CD4-positive, alpha-beta T cell (primary cell): ENCODE measurements at regions not wholly inside any gene's neighbourhood (a gene's known extent, or its start where the extent isn't known, plus 50 kb on each side); places are given as distances from the start of the nearest gene placed in this dataset.

Experiments used
- ATAC-seq: fragments of 200-7000 bp; cut with Tn5 transposase; one replicate; pipeline ENCODE4 v1.10.0; 2022; ENCODE audit warnings: mild to moderate bottlenecking; ENCODE audit not compliant: poor library complexity
- CTCF ChIA-PET: fragments of 350-600 bp; sonication (Branson Sonifier 250); formaldehyde crosslinking; loops from one replicate; lab custom pipeline; 2021; ENCODE audit warnings: antibody characterized with exemption, inconsistent platforms; lab: Charles Lee
- POLR2A ChIA-PET: fragments of 350-600 bp; sonication (Branson Sonifier 250); formaldehyde crosslinking; loops from one replicate; lab custom pipeline; 2021; ENCODE audit warnings: antibody characterized with exemption, inconsistent platforms; lab: Charles Lee
- DNase-seq, 14 experiments: peaks; one replicate each; pipeline ENCODE4 v3.0.0-alpha.2; 2013 to 2020; ENCODE audit warnings: mixed read lengths in 2 of 14
- H3K27ac ChIP-seq, 2 donors: one replicate each; pipeline versions ENCODE4 v1.5.1 to v1.7.0; 2013; ENCODE audit warnings: low read length in 2 of 2, low read depth in 1 of 2, mild to moderate bottlenecking in 1 of 2
- H3K27me3 ChIP-seq, 2 experiments: 1 replicate in 1 of 2; 2 replicates in 1 of 2; pipeline versions ENCODE4 v1.6.1 to v1.7.0; 2013; ENCODE audit warnings: low read length in 2 of 2, control low read depth in 1 of 2, mild to moderate bottlenecking in 1 of 2, moderate library complexity in 1 of 2; ENCODE audit not compliant: insufficient read depth in 2 of 2, control insufficient read depth in 1 of 2
- H3K36me3 ChIP-seq: one replicate; pipeline ENCODE4 v1.6.1; 2013; ENCODE audit warnings: low read length, control low read depth; ENCODE audit not compliant: insufficient read depth
- H3K4me1 ChIP-seq: one replicate; pipeline ENCODE4 v1.6.1; 2013; ENCODE audit warnings: low read length, control low read depth; ENCODE audit not compliant: insufficient read depth
- H3K4me3 ChIP-seq: one replicate; pipeline ENCODE4 v1.5.1; 2013; ENCODE audit warnings: mild to moderate bottlenecking, low read length, moderate library complexity
- H3K9me3 ChIP-seq, 2 experiments: 1 replicate in 1 of 2; 2 replicates in 1 of 2; pipeline versions ENCODE4 v1.6.1 to v1.7.0; 2013; ENCODE audit warnings: low read length in 2 of 2, mild to moderate bottlenecking in 2 of 2, control low read depth in 1 of 2, moderate library complexity in 1 of 2; ENCODE audit not compliant: control insufficient read depth in 1 of 2, insufficient read depth in 1 of 2
- H3K27ac Mint-ChIP-seq: one replicate; pipeline ENCODE4 v1.8.0; 2020; ENCODE audit warnings: mixed read lengths
- H3K27me3 Mint-ChIP-seq: one replicate; pipeline ENCODE4 v1.8.0; 2021; ENCODE audit warnings: mixed read lengths
- H3K36me3 Mint-ChIP-seq: one replicate; pipeline ENCODE4 v1.8.0; 2021; ENCODE audit warnings: low read depth, mixed read lengths
- H3K4me1 Mint-ChIP-seq: one replicate; pipeline ENCODE4 v1.8.0; 2021; ENCODE audit warnings: low read depth, mixed read lengths
- H3K4me3 Mint-ChIP-seq: one replicate; pipeline ENCODE4 v1.8.0; 2020; ENCODE audit warnings: mild to moderate bottlenecking, mixed read lengths
- H3K9me3 Mint-ChIP-seq: one replicate; pipeline ENCODE4 v1.8.0; 2020; ENCODE audit warnings: mixed read lengths
- CTCF ChIP-seq: fragments of 200-600 bp; IDR thresholded peaks from one replicate; pipeline ENCODE4 v1.8.0; 2022; ENCODE audit warnings: antibody characterized with exemption, mild to moderate bottlenecking
- intact Hi-C, 2 experiments: fragments of 100-400 bp; cut with DNase I in 1 of 2; cut with micrococcal nuclease in 1 of 2; formaldehyde crosslinking; loops; one replicate each; pipeline versions ENCODE4 v1.15.1 to v1.9.0; 2023 to 2025; cut with DNase I, micrococcal nuclease

DNA sequence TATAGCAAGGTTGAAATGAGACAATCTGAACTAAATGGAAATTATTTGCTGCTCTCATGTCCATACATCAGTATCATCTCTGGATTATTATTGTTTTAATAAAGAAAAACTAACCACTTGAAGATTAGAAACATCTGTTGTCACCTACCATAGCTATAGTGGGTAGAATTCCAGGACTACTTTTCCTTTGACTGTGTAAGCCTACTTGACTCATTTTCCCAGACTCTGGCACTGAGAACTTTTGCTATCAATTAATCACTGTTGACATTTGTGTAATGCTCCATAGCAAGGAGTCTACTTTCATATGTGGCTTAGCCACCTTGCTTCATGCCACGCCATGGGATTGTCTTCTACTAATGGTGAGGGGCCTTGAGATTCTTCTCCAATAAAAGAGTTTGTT, 59.9 kb upstream of the ARRDC3 start:
- DNase-seq: no peak
- intact Hi-C loops: no loop called here
- H3K27me3 ChIP-seq: no peaks in the 10 kb centered on the region
- no peaks in the 10 kb centered on the region for H3K36me3 ChIP-seq
- no peaks in the 10 kb centered on the region for H3K4me1 ChIP-seq
- no peak overlapping the region for H3K4me3 ChIP-seq
- TF ChIP-seq CTCF: no peak
- POLR2A ChIA-PET: no interaction called here
- H3K4me3 Mint-ChIP-seq: no peak overlapping the region
- H3K9me3 ChIP-seq: no peaks in the 10 kb centered on the region
- H3K9me3 Mint-ChIP-seq: peaks cover under 1% of the 10 kb centered on the region
- H3K27me3 Mint-ChIP-seq: no peaks in the 10 kb centered on the region
- H3K36me3 Mint-ChIP-seq: no peaks in the 10 kb centered on the region
- ATAC-seq: no peak
- no peak overlapping the region for H3K27ac ChIP-seq
- CTCF ChIA-PET: no interaction called here
- H3K4me1 Mint-ChIP-seq: no peaks in the 10 kb centered on the region
- no peak overlapping the region for H3K27ac Mint-ChIP-seq

- no peaks in the 10 kb centered on the region for H3K9me3 Mint-ChIP-seq
- CTCF ChIA-PET: no interaction called here
Measured at GRCh38 chr5:91441082-91441481, 58.0 kb upstream of the ARRDC3 start.

DNA sequence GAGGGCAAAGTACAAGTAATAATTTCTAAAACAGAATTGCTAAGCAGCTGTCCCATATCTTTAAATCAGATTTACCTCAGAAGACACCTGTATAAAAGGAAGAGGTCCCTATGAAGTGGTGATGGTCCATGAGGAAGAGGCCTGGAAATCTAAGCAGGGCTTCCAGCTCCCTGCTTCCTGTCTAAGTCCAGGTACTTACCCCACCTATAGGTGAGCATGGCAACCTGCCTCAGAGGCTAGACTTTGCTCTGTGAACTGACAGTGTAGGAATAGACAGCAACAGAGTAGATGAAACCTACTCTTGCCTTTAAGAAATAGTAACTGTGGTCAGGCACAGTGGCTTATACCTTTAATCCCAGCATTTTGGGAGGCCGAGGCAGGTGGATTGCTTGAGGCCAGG, 55.8 kb upstream of the ARRDC3 start:
- H3K9me3 ChIP-seq: no peaks in the 10 kb centered on the region
- no peak overlapping the region for H3K27ac Mint-ChIP-seq
- POLR2A ChIA-PET: no interaction called here

More at GRCh38 chr5:91441082-91441481, 58.0 kb upstream of the ARRDC3 start:
- H3K36me3 Mint-ChIP-seq: no peaks in the 10 kb centered on the region
- H3K27me3 ChIP-seq: no peaks in the 10 kb centered on the region
- ATAC-seq (no peak), DNase-seq (no peak)
- no peaks in the 10 kb centered on the region for H3K27me3 Mint-ChIP-seq
- intact Hi-C loops: no loop called here
- no peak for TF ChIP-seq CTCF
- H3K4me3 ChIP-seq: no peak overlapping the region
- no peak overlapping the region for H3K27ac Mint-ChIP-seq
- H3K27ac ChIP-seq: no peak overlapping the region
- no peaks in the 10 kb centered on the region for H3K9me3 ChIP-seq
- peaks cover 7% of the 10 kb centered on the region for H3K4me1 Mint-ChIP-seq
- H3K4me3 Mint-ChIP-seq: no peak overlapping the region
- POLR2A ChIA-PET: no interaction called here
- no peaks in the 10 kb centered on the region for H3K4me1 ChIP-seq
- no peaks in the 10 kb centered on the region for H3K36me3 ChIP-seq

More for the DNA sequence above, 55.8 kb upstream of the ARRDC3 start:
- Histone ChIP-seq H3K27me3 (no peaks in the 10 kb centered on the region), H3K27ac (no peak overlapping the region), H3K4me1 (peaks cover 1% of the 10 kb centered on the region), H3K4me3 (no peak overlapping the region), H3K36me3 (no peaks in the 10 kb centered on the region)
- peaks cover 29% of the 10 kb centered on the region for H3K4me1 Mint-ChIP-seq
- intact Hi-C loops: no loop called here
- no peak for TF ChIP-seq CTCF
- no peak for ATAC-seq
- H3K27me3 Mint-ChIP-seq: no peaks in the 10 kb centered on the region
- H3K4me3 Mint-ChIP-seq: no peak overlapping the region
- no peaks in the 10 kb centered on the region for H3K36me3 Mint-ChIP-seq
- DNase-seq: no peak
- CTCF ChIA-PET: no interaction called here
- H3K9me3 Mint-ChIP-seq: no peaks in the 10 kb centered on the region
